HG02678 (cell line): ENCODE measurements at regions not wholly inside any gene's neighbourhood (a gene's known extent, or its start where the extent isn't known, plus 50 kb on each side); places are given as distances from the start of the nearest gene placed in this dataset.

Source experiments
- ATAC-seq: cut with Tn5 transposase; IDR thresholded peaks from one replicate; pipeline ENCODE4 v1.9.1; 2021; ENCODE audit warnings: mild to moderate bottlenecking, moderate library complexity; ENCODE audit not compliant: unreplicated experiment

DNA sequence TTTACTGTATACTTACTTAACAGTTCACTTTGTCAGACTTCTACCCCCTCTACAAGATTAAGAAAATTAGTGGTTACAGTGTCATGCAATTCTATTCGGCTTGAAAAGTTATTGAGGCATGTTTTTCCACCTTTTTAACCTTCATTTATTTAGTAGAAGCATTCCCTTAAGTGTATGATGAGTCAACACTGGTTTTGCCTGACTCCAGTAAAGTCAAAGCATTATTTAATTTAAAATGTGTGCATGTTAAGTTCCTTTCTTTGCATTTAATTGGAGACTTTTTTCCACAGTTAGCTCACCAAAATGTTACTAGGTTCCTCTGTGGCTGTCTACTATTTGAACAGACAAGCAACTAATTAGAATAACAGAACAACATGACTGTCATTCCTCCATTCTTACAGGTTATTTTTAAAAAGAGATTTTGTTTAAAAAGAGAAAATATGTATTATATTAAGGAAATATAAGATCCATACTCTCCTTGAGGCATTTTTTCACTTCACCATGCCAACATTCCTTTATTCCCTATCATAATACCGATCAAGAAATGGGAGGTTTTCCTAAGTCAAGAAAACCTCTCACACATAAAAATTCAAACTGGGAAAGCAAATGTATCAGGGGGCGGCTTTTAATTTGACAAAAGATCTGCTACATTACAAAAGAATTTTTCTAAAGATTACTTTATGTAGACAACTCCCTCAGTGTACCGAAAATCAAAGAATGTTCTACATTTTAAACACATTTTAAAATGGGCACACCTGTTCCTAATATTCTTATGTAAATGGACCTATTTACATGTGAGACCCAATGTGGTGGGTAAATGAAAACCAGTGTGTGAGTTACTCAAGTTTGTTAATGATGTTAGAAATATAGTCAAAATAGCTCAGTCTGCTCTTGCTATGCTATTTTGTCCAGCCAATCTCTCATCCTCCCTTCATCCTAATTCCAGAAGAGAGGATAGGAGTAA, 361.2 kb downstream of the UTRN start:
- ATAC-seq = no peak

DNA sequence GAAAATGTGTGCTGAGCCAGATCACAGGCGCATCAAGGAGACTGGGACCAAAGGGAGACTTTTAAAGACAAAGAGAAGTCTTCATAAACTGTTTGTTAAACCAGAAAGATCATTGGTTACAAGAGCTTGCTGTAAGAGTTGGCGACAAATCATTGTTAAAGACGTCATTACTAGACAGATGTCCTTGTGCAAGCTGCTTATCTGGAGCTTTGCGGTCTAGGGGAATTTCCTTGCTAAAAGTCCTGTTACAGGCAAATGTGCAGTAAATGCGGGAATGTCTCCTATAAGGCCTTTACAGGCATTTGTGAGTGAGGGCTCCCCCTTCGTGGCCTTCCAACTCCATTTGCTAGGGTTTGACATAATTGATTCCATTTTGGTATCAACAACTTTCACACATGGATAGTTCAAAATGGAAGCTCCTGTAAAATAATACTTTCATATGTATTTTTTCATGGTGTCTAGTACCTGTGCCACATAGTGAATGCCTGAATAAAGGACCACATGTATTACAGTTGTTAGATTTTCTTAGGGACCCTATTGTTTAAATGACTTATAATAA, 362.4 kb downstream of the UTRN start:
- ATAC-seq = no peak

DNA sequence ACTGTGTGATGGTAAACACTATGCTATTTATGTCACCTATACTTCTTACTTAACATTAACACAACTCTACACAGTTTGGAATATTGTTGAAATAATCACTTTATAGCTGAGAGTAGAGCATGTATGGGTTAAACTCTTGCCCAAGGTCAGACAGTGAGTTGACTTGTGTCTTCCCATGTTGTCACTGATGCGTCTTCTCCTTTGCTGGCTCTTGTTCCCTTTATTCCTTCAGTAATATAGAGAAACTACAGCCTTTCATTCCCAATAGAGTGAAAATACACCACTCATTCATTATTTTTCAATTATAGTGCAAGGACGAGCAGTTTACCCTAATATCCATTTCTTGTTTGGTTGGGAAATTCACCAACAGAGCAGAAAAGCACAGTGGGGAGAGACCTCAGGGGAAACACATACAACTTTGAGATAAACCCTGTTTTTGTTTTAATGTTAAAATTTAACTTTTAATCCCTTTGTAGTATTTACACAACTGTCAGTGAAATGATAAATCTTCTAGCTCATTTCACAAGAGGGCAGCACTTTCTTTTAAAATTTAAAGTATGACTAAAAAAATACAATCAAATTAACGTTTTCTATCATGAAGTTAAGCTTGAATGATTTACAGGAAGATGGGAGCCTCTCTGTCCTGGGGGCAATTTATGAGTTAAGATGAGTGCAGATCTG, 363.0 kb downstream of the UTRN start:
- ATAC-seq = no peak

DNA sequence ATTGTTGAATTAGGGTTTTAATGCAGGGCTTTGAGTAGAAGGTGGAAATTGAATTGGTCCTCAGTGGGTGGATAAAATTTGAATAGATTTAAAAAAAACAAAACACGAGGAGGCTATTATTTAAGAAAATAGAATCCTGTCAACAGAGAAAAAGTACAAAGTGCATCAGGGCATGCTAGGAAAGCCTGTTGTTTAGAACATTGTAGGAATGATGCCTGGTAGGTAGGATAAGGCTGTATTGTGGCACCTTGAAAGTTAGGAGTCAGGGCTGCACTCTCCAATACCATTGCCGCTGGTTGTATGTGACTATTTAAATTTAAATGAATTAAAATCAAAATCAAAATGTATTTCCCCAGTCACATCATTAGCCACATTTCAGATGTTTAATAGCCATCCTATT, 363.9 kb downstream of the UTRN start:
- ATAC-seq = no peak

DNA sequence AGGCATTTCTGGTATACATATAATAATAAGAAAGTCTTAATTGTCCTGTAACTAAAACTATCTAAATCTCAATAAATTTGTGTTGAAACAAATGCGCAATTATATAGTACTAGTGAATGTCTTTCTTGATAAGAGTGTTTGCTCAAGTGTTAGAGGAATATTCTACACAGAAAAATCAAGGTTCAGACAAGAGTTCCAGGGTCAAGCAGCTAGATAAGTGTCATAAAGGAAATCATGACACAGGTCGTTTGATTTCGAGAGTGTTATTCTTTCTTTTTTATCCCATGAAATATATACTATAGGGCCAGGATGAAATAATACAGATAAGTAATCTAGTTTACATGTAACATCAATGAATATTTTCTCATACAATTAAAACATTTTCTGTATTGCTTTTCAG, 366.1 kb downstream of the UTRN start:
- ATAC-seq = no peak

DNA sequence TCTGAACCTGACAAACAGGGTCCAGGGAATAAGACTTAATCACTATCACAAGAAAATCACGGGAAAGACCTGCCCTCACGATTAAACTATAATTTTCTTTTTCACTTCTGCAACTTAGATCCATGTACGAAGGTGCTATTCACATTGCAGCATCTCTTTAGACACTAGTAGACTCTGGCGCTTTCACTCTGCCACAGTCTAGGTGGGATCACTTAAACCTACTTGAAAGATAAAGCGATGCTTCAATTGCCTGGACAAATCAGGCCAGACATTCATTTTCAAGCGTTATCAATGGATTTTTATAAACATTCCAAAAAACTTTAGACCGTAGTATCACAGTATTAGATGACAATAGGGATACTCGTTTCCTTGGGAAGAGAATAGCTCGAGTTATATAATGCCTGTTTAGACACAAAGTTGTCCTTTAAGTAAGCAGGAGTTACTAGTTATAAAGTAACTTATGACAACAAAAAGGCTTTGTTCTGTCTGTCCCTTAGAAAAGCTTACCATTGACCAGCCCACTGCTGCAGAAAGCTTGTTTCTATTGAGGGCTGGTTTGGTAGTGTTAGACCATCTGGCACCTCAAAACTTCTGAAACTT, 367.3 kb downstream of the UTRN start:
- ATAC-seq = no peak

DNA sequence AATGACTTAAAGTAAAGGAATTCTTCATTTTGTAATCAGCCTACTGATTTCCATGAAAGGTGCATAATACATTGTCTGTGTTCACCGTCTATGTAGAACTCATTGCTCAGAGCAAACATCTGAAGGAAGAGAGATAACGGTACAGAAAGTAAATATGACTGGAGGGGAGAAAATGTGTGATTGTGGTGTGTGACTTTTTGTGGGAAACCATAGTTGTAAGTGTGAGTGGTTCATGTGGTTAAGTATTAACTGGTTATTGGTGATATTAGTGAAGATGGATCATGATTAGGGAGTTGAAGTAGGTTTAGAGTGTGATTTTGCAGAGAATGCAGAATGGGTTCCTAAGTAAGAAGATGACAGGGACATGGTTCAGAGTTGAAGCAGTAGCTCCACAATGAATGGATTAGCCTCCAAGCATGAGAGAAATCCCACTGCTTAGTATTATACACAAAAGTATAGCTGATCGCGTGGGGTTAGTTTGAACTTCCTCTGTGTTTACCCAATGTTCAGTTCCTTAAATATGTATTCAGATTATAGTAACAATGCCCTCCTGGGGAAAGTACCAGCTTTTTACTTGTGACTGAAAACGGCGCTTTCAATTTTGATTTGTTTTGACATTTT, 368.9 kb downstream of the UTRN start:
- peak; percentile 93 for ATAC-seq

DNA sequence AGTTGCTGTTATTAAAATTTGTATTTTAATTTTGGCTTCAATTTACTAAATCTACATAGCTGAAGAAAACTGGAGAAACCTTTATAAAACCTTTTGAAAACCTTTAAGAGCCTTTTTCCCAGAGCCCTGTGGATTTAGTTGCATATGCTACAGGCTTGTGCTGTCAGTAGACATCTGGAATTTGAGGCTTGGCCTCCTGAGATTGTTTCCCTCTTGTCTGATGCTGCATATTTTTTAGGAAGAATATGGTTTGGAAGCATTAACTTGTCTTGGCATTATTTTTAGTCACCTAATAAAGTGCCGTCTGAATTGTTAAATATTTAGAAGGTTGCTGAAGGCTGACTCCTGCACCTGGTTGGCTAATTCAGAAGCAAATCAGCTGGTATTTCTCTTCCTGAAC, 369.4 kb downstream of the UTRN start:
- ATAC-seq = peak; percentile 7

DNA sequence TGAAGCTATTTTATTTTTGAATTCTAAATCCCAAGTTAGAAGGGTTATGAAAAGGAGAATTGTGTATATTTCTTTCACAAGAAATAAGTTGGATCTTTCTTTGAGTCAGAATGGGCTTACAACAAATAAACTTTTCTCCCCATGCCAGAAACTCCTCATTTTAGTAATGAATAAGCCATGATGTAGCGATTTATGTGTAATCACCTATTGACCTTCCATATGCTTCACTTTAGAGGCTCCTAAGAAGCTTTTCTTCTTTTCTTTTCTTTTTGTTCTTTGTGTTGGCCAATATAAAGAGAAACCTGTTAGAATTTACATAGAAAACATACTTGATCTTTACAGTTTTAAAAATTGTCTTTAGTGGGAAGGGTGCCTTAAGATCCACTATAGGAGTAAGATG, 370.2 kb downstream of the UTRN start:
- ATAC-seq = no peak

DNA sequence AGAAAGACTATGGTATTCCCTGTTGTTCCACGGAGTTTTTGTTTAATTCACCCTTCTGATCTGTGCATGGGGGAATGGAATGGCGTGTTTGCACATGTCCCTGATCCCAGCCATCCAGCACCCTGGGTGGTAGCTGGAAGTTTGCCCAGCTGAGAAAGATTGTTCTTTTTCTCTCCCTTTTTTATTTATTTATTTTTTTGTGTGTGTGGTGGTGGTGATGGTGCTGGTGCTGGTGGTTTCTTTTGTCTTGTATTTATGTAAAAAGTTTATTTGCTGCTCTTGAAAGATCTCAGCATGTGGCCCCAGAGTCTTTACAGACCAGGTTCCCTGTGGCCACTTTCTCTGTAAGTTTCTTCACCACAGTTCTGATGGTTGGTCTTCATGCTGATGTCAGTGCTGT, 372.6 kb downstream of the UTRN start:
- ATAC-seq = no peak

DNA sequence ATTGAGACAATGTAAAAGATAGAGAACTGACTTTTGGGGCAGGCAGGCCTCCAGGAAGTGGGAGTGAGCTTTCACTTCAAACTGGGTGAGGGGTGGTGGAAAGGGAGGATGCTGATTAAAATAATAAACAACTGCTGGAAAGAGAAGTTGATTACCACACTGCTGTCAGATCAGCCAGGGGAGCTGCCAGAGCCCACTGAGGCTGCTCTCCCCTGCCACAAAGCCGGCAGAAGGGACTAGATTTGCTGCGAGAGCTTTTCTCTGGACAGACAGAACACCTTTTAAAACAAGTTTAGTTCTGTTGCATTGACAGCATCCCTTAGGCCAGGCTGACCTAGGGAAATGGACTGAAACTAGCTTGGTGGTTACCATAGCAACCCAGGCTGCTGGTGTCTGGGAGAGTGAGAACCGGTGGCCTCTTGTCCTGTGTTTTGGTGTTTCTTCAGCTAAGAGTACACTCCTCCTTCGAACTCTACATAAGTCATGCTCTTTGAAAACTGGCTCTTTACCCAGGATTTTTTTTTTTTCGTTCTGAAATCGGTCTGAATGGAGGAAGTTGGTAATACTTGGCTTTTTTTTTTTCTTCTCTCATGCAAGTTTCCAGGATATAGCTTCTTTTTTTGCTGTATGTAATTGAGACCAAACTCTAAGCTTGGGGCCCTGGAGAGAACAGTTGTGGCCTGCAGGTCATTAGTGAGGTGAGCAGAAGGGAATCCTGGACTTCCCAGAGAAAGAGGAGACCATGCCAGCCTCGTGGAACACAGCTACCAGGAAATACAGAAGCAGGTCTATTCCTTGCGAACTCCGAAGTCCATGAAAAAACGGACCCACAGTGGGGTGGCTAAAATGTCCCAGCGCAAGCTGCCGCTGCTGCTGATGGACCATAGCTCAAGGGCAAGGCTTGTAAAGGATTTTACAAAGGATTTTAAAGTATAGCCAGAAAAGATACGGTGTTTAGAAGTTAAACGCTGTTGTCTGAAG, 374.4 kb downstream of the UTRN start:
- peak; percentile 82 for ATAC-seq

DNA sequence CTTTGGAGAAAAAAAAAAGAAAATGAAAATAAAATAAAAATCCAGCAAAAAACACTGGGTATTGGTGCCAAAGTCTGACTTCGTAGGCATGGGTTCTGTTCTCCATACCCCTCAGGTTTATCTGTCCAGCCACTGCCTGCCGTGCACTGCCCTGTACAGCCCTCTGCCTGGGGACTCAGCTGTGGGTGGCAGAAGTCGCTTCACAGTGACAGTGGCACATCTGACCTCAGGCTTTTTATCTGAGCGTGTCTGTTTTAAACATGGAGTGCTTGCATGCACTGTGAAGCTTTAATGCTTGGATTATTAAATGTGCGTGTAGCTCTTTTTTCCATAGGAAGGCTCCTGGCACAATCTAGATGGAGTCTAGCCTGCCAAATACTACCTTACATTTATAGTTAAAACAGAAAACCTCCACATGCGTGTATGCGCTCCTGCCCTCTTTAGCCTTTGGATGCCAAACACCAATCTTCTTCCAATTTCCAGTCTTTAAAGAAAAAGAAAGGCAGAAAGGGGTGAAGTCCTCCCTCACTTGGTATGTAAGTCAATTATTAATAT, 375.5 kb downstream of the UTRN start:
- ATAC-seq = no peak

DNA sequence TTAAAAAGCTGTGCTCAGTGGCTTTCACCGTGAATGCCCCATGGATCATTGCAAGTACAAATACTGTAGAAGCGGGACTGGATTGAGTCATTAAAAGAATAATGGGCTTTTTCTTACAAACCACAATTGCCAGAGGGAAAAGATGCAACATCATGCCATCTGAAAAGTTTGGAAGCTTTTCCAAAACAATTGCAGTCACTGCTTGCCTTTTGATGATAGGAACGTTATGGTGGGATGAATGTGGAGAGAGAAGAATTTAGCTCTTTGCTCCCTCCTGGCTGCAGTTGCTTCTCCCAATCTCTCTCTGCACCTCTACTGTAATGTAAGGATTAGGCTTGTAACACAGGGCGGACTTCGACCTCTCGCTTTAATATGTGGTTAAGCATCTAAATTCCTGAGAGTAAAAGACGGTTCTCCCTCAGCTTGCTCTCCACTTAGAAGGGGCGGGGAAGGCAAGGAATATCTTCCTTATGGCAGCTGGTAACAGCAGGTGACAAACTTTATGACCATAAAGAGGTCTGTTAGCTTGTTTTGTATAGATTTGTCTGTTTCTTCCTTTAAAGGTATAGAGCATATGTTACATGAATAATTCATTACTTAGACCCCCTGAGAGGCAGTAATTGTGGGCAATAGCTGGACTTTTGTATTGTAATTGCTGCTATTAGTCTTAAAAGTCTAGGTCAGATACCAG, 376.1 kb downstream of the UTRN start:
- ATAC-seq = no peak

DNA sequence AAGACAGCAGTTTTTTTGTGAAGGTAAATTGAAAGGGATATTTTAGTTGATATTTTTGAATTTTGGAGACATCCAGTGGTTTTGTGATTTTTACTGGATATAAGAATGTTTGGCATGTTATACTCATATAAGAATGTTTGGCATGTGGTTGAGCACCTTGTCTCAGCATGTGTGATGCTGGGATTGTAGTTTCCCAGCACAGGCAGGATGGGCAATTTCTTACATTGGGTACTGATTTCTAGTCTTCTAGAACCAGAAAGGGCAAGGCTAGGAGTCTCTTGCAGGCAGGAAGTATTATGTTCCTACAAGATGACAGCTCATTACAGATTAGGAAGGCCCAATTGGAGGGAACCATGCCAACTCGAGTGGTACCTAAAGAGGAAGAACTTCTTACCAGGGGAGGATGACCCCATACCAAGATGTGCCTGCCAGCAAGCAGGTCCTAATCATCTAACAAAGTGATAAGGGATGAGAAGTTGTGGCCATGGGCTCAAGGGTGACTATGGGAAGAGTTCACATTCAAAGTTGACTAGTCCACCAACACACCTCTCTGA, 377.8 kb downstream of the UTRN start:
- no peak for ATAC-seq

DNA sequence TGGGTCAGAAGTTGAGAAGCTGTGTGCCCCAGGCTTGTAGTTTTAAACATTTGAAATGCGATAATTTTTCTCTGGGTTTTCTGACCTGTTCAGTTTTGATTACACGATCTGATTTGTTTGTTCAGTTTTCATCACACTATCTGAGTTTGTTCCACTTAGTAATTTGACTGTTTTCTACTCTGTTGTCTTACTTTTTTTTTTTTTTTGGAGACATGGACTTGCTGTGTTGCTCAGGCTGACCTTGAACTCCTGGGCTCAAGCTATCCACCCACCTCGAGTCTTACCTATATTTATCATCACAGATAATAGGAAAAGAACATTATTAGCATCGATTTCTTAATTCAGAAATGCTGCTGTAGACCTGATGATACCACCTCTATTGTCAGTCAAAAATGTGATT, 379.1 kb downstream of the UTRN start:
- ATAC-seq = no peak

DNA sequence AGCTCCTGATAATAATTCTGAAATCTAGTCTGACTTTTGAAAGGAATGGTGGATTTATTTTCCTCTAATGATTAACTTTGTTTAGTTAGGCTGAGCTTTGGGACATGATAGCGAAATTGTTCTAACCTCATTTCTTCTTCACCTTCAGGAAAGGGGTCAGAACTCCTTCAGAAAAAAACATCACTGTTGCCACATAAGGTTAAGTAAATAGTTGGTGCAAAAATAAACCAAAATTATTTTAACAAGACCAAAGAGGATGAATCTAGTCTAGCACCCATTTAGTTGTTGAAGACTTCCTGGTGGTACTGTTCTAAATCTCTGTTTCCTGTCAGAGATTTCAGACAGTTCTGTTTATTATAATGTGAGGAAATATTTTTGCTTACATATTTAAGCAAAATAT, 379.8 kb downstream of the UTRN start:
- no peak for ATAC-seq

DNA sequence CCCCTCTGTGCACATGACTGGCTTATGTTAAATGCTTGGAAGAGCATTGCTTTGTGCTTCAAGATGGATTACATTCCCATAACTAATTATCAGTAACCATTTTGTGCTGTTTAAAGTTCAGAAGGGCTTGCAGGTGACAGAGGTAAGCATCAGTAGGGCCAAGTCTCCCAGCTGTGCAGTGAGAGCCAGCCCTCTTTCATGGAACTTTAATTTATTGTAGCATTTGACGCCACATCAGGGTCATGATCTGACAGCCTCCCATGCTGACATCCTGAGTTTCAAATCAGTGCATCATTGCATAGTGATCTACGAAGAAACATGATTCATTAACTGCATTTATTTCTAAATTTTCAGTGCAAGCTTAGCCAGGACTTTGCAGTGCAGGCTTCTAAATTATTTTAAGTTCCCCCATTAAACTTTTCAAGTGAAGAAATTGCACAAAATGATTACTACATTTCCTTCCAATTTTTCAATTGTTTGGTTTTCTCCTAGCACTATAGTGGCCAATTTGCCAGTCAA, 380.9 kb downstream of the UTRN start:
- no peak for ATAC-seq

DNA sequence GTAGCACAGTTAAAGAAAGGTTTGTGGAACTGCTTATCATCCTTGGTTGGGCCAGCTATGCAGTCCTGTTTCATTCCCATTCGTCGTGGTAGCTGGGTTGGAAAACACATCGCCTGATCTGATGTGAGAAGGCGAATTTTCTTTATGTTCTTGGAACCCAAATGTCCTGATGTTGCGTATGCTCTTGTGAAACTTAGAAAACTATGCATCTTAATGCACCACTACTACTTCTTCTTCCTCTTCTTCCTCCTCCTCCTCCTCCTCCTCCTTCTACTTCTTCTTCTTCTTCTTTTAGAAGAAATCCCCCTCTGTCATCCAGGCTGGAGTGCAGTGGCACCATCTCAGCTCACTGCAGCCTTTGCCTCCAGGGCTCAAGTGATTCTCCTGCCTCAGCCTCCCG, 381.6 kb downstream of the UTRN start:
- ATAC-seq = no peak
